ENCODE measurements at regions not wholly inside any gene's neighbourhood (a gene's known extent, or its start where the extent isn't known, plus 50 kb on each side); places are given as distances from the start of the nearest gene placed in this dataset.

GRCh38 chr4:136495851-136496250, 1036.4 kb downstream of the PCDH18 start:
- DNase-seq, result peak; percentile 9

- DNase-seq, result no peak
Measured at GRCh38 chr4:136495076-136495475, 1037.2 kb downstream of the PCDH18 start.

DNA sequence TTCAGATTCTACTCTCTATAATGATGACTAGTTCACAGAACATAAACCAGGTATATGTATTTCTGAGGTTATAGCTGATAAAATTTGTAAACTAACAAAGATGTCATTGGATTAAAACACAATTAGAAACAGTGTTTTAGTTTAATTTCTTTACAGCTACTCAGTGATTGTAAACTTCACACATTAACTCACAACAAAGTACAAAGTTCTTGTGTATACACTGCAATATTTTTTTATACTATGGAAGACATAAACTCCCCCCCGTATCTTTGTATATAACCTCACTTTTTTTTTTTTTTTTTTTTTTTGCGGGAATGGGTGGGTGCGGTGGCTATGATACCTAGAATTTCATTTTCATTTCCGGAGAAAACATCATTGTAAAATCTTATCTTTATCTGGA, 1043.2 kb downstream of the PCDH18 start:
- DNase-seq, result no peak

DNA sequence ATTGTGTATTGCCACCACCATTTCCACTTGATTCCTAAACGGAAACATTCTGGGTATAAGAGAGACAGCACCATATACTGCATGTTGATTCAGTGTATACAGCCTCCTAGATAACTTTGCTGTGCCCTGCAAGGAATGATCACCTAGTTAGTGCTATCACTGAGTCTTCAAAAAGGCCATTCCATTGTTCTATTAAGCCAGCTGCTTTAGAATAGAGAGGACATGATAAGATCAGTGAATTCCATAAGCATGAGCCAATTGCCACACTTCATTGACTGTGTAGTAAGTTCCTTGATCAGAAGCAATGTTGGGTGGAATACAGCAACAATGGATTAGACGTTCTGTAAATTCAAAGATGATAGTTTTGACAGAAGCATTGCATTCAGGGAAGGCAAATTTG, 1047.3 kb downstream of the PCDH18 start:
- DNase-seq, result no peak

DNA sequence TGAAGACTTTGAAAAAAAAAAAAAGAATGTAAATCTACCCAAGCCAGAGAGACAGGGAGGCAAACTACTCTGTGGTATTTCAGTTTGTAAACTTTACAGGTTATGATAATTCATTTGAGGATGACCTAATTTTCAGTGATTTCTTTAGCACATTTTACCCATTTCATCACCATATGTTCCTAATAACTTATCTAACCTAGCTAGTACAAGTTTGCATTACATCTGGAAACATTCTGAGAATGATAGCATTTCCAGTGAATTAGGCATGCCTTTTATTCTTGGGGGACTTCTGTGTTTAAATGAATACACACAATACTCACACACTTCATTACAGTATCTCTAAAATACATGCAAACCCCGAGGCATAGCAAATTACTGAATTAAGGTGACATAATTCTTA, 1055.5 kb downstream of the PCDH18 start:
- DNase-seq, result no peak

DNA sequence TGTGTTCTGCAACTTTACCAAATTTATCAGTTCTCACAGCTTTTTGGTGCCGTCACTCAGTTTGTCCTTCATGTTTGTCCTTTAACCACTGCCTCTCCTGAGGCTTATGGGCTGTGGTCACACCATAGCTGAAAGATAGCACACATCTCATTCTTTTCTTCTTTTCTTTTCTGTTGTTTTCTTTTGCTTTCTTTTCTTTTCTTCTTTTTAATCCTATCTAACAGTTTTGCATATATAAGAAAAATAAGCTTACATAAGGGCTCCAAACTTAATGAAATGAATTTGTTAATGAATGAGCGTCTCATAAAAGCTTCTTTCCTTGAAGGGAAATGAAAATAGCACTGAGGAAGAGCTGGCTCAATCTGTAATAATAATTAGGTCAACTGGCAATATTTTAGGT, 1061.2 kb downstream of the PCDH18 start:
- DNase-seq, result no peak

DNA sequence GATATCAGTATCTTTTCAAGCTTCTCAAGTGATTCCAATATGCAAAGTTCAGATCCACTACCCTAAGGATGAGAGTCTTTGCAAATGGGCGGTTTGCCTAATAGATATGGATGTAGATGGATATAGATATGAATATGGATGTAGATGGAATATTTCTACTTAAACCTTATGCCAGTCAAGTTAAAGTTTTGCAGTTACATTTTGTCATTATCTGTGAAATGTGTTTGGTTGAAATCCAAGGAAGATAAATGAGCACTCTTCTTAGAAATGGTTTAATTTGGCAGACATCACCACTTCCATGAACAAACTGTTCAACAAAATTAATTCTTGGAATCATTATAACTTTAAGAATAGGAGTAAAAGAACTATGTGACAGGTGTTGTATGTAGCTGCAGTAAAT, 1066.6 kb downstream of the PCDH18 start:
- DNase-seq, result no peak

GRCh38 chr4:136463941-136464340, 1068.4 kb downstream of the PCDH18 start:
- no peak for DNase-seq

DNA sequence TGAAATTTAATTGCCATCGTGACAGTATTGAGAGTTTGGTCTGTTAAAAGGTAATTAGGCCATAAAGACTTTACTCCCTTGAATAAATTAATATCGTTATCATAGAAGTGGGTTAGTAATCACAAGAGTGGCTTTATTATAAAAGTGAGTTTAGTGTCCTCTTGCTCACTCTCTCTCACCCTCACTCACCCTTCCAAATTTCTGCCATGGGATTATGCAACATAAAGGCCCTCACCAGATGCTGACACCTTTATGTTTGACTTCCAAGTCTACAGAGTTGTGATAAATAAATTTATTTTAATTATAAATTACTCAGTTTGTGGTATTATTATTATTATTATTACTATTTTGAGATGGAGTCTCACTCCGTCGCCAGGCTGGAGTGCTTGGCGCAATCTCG, 1070.8 kb downstream of the PCDH18 start:
- no peak for DNase-seq

DNA sequence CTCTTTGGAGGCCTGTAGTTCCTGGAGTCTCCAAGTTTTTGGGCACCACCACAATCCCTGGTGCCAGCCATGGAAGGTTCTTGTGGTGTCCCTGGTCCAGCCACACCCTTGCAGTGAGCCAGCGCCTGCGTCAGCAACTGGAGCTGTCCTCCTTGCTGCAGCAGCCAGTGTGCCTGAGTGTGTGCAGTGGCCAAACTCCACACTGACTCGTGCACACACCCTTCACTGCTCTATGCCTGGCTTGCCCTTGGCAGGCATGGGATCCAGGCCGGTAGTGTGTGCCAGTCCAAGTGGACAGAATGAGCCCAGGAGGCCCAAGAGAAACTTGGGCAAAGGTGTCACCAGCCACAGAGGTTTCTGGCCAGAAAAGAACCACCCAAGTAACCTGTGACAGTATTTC, 1074.0 kb downstream of the PCDH18 start:
- DNase-seq, result no peak

DNA sequence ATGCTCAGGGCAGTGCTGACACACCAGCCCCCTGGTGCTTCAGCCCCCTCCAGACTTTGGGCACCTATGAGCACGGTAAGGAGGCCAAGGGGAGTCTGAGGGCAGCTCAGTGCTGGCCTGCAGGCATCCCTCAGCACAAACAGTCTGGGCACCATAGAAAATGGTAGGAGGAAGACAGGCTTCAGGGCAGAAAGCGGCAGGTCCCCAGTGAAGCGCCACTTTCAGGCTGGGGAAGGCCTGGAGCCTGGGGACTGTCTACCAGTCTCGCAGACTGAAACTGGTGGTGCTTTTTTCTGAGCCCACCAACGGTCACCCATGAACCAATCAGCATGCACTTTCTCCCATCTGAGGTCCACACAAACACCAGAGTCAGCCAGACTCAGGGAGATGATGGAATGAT, 1074.7 kb downstream of the PCDH18 start:
- DNase-seq, result no peak

DNA sequence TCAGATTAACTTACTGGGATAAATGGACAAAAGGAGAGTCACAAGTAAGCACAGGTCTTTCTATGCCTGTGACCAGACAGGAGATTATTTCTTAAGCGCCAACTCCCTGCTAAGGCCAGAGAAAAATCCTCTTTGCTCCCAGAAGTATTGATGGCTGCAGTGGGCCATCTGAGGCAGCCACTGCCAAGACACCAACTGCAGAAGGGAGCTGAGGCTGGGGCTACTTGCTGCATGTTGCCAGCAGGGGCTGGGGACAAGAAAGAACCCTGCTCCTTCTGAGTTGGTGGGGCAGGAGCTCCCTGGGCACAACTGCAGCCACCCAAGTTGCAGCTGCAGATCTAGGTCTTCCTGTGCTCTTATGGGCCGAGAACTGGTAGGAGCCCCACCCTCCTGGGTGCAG, 1075.3 kb downstream of the PCDH18 start:
- no peak for DNase-seq

GRCh38 chr4:136443006-136443405, 1089.3 kb downstream of the PCDH18 start:
- DNase-seq, result no peak

GRCh38 chr4:136442447-136442846, 1089.8 kb downstream of the PCDH18 start:
- no peak for DNase-seq

- DNase-seq, result no peak
Measured at GRCh38 chr4:136441629-136442282, 1090.5 kb downstream of the PCDH18 start.

DNA sequence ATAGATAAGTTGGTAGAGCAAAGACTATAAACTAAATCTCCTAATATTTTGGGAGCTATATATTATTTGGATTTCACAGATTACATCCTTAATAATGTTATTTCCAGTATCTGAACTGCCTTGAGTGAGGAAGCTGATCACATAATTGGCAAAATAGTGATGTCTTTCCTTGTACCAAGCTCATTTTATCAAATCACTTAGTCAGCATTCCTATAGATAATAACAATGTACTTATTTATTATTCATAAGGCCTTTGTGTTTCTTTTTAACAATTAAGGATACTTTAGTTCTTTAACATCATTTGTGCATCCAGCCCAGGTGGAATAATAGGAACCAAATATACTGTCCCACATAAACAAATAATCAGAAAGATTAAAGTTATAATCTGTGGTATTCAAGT, 1093.6 kb downstream of the PCDH18 start:
- DNase-seq, result no peak

DNA sequence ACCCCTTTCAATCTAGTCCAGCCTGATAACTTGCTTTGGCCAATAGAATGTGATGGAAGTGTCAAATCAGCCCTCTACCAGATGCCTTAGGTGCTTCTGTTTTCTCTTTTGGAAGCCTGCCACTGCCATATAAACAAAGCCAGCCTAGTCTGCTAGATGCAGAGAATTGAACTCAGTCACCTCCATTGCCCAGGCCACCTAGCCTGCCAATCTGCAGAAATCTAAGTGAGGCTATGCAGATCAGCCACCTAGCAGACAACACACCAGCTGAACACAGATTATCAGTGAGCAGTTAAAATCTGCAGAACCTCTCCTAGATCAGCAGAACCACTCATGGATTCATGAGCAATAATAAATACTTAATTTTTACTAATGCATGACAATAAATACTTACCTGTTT, 1108.2 kb downstream of the PCDH18 start:
- no peak for DNase-seq

DNA sequence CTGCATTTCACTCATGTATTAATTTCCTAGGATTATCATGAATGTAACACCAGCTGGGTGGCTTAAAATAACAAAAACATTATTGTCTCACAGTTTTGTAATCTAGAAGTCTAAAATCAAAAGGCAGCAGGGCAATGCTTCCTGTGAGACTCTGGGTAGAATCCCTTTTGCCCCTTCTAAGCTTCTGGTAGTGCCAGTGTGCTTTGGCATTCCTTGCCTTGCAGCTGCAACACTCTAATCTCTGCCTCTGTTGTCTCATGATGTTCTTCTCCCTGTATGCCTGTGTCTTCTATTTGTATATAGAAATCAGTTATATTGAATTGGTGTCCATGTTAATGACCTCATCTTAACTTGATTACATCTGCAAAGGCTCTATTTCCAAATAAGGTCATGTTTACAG, 1117.3 kb downstream of the PCDH18 start:
- DNase-seq, result no peak

- no peak for DNase-seq
Measured at GRCh38 chr4:136412708-136413107, 1119.6 kb downstream of the PCDH18 start.

GRCh38 chr4:136400829-136401228, 1131.5 kb downstream of the PCDH18 start:
- DNase-seq, result no peak

- DNase-seq, result no peak
Measured at GRCh38 chr4:136395212-136395722, 1137.0 kb downstream of the PCDH18 start.

DNA sequence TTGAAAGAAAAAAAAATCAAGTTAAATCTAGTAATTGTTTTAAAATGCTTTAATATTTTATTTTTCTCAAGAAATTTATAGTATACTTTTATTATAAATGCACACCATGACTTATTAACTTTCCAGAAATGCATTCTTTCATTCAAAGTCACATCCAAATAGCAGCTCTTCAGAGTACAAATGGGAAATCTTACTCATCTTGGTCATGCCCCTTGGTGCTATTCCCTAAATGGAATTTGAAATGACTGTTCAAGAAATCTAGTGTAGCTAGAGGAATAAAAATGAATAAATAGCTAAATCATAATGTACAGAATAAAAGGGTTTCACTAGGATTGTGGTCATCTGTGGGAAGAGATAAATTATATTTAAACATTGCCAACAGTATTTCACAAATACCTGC, 1139.7 kb downstream of the PCDH18 start:
- DNase-seq, result no peak

- no peak for DNase-seq
Measured at GRCh38 chr4:136390824-136391223, 1141.5 kb downstream of the PCDH18 start.

- no peak for DNase-seq
Measured at GRCh38 chr4:136383082-136383481, 1149.2 kb downstream of the PCDH18 start.

DNA sequence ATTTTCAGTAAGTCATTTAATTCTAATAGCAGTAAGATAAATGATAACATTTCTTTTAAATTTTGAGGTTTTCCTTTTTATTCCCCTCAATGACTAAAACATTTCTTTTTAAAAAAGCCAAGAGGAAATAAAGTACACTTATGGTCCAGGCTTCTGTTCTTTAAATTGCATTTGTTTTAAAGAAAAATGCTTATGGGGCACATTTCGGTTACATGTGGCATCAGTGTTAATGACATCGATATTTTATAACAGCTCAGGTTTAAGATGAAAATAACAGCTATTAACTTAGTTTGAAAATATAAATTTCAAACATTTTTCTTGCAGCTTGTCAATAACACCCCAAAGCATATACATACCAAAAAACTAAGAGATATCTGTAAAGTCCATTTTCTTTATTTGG, 1161.1 kb downstream of the PCDH18 start:
- no peak for DNase-seq
